PC-3 (cell line): ENCODE measurements at regions not wholly inside any gene's neighbourhood (a gene's known extent, or its start where the extent isn't known, plus 50 kb on each side); places are given as distances from the start of the nearest gene placed in this dataset.

Experiments used
- EZH2 ChIP-seq: fragments of 300-600 bp; sonication (generic); IDR thresholded peaks from one replicate; pipeline ENCODE4 v1.6.1; 2017; ENCODE audit warnings: antibody characterized with exemption, mild to moderate bottlenecking, low read length; ENCODE audit not compliant: unreplicated experiment
- EZH2phosphoT487 ChIP-seq: fragments of 300-600 bp; sonication (generic); IDR thresholded peaks from 2 replicates; pipeline ENCODE4 v1.6.1; 2018; ENCODE audit warnings: mild to moderate bottlenecking, antibody characterized with exemption, low read length, borderline replicate concordance
- TF ChIP-seq, protein P1 (sequence below): fragments of 300-600 bp; sonication (generic); conservative IDR thresholded peaks from 2 replicates; pipeline ENCODE4 v1.5.1; 2017; ENCODE audit warnings: antibody characterized with exemption, low read depth, mild to moderate bottlenecking, low read length

DNA sequence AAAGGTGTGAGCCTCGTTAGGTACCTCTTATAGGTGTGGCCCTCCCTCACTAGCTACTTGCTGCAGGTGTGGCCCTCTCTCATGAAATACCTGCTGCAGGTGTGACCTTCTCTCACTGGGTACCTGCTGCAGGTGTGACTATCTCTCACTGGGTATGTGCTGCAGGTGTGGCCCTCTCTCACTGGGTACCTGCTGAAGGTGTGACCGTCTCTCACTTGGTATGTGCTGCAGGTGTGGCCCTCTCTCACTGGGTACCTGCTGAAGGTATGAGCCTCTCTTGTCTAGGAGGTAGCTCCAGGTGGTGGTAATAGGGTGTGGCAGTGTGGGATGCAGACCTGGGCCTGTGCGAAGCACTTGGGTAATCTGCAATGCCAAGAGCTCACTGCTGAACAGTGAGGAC, 170.7 kb upstream of the PLPP4 start:
- TF ChIP-seq EZH2, result no peak
- TF ChIP-seq, protein P1, sequence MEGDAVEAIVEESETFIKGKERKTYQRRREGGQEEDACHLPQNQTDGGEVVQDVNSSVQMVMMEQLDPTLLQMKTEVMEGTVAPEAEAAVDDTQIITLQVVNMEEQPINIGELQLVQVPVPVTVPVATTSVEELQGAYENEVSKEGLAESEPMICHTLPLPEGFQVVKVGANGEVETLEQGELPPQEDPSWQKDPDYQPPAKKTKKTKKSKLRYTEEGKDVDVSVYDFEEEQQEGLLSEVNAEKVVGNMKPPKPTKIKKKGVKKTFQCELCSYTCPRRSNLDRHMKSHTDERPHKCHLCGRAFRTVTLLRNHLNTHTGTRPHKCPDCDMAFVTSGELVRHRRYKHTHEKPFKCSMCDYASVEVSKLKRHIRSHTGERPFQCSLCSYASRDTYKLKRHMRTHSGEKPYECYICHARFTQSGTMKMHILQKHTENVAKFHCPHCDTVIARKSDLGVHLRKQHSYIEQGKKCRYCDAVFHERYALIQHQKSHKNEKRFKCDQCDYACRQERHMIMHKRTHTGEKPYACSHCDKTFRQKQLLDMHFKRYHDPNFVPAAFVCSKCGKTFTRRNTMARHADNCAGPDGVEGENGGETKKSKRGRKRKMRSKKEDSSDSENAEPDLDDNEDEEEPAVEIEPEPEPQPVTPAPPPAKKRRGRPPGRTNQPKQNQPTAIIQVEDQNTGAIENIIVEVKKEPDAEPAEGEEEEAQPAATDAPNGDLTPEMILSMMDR, result no peak
- TF ChIP-seq EZH2phosphoT487, result no peak
